Neural progenitor cell (in vitro differentiated cells): ENCODE measurements at regions not wholly inside any gene's neighbourhood (a gene's known extent, or its start where the extent isn't known, plus 50 kb on each side); places are given as distances from the start of the nearest gene placed in this dataset.

Experiments
- DNase-seq: peaks from one replicate; pipeline ENCODE4 v3.0.0-alpha.2; 2016; ENCODE audit warnings: low spot score
- H2AFZ ChIP-seq: fragments of 200-600 bp; sonication (generic); replicated peaks from 2 replicates; pipeline ENCODE4 v1.6.1; 2016; ENCODE audit warnings: antibody characterized with exemption
- H3F3A ChIP-seq: fragments of 200-600 bp; sonication (generic); 2 replicates; pipeline ENCODE4 v1.6.1; 2016; ENCODE audit warnings: antibody characterized with exemption, low read depth
- H3K27ac ChIP-seq: fragments of 200-600 bp; sonication (generic); 2 replicates; pipeline ENCODE4 v1.5.1; 2016; ENCODE audit warnings: mild to moderate bottlenecking
- H3K27me3 ChIP-seq: fragments of 200-600 bp; sonication (generic); 2 replicates; pipeline ENCODE4 v1.6.1; 2016; ENCODE audit warnings: mild to moderate bottlenecking, moderate library complexity
- H3K36me3 ChIP-seq: fragments of 200-600 bp; sonication (generic); 2 replicates; pipeline ENCODE4 v1.5.1; 2016
- H3K4me1 ChIP-seq: fragments of 200-600 bp; sonication (generic); 2 replicates; pipeline ENCODE4 v1.6.1; 2016; ENCODE audit warnings: mixed run types
- H3K4me2 ChIP-seq: fragments of 200-600 bp; sonication (generic); 2 replicates; pipeline ENCODE4 v1.6.1; 2016
- H3K4me3 ChIP-seq: fragments of 200-600 bp; sonication (generic); 2 replicates; pipeline ENCODE4 v1.5.1; 2016
- H3K79me2 ChIP-seq: fragments of 200-600 bp; sonication (generic); 2 replicates; pipeline ENCODE4 v1.6.1; 2016; ENCODE audit warnings: low read depth
- H3K9ac ChIP-seq: fragments of 200-600 bp; sonication (generic); 2 replicates; pipeline ENCODE4 v1.6.1; 2016
- H3K9me3 ChIP-seq: fragments of 200-600 bp; sonication (generic); 2 replicates; pipeline ENCODE4 v1.5.1; 2016; ENCODE audit warnings: low read depth
- H4K20me1 ChIP-seq: fragments of 200-600 bp; sonication (generic); 2 replicates; pipeline ENCODE4 v1.6.1; 2016; ENCODE audit warnings: low read depth
- H3K27ac Mint-ChIP-seq: 3 replicates; pipeline ENCODE4 v1.8.0; 2021; ENCODE audit warnings: mixed read lengths
- H3K27me3 Mint-ChIP-seq: 2 replicates; pipeline ENCODE4 v1.8.0; 2022; ENCODE audit warnings: low read depth, mild to moderate bottlenecking, inconsistent platforms, moderate library complexity, mixed read lengths; ENCODE audit not compliant: insufficient read depth
- H3K36me3 Mint-ChIP-seq: 3 replicates; pipeline ENCODE4 v1.8.0; 2021; ENCODE audit warnings: mixed read lengths
- H3K4me1 Mint-ChIP-seq: 3 replicates; pipeline ENCODE4 v1.8.0; 2021; ENCODE audit warnings: mixed read lengths
- H3K4me3 Mint-ChIP-seq: 3 replicates; pipeline ENCODE4 v1.8.0; 2021; ENCODE audit warnings: mild to moderate bottlenecking, moderate library complexity, mixed read lengths
- H3K9me3 Mint-ChIP-seq: 3 replicates; pipeline ENCODE4 v1.8.0; 2020; ENCODE audit warnings: mixed read lengths
- EZH2 ChIP-seq: fragments of 200-600 bp; sonication (generic); IDR thresholded peaks from 2 replicates; pipeline ENCODE4 v1.6.1; 2017; ENCODE audit warnings: antibody characterized with exemption, mild to moderate bottlenecking, moderate library complexity
- EZH2phosphoT487 ChIP-seq: fragments of 200-600 bp; sonication (generic); IDR thresholded peaks from 2 replicates; pipeline ENCODE4 v1.6.1; 2017; ENCODE audit warnings: antibody characterized with exemption
- TF ChIP-seq, protein P1 (sequence below): fragments of 200-600 bp; sonication (generic); IDR thresholded peaks from 2 replicates; pipeline ENCODE4 v1.5.1; 2017; ENCODE audit warnings: antibody characterized with exemption, mild to moderate bottlenecking

DNA sequence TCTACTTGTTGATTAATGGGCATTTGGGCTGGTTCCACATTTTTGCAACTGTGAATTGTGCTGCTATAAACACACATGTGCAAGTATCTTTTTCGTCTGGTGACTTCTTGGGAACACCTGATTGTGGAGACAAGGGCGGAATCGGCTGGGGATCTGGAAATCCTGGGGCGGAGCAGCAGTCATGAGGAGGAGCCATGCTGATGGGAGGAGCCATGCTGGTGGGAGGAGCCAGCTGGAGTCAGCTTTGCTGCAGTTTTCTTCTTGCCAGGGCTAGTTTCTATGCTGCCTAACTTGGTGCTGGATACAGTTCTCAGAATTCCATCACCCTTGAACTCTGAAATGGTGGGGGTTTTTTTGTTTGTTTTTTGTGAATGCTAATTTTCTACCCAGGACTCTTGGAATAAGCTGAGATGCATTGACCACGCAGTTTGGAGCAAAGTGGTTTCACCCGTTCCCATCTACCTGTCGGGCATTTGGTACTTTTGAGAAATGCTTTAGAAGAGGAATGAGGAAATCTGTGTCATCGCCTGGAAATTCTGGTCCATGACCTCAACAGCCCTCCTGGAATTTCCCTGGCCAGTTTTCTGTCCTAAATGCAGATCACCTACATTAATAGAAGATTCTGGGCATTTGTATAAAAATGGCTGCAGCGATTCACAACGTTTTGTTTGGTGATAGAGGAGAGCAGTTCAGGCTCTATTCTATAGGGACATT is 217.4 kb upstream of the ZFHX3 start:
- no peak overlapping the region for H3K27ac ChIP-seq
- H3K4me2 ChIP-seq: no peak overlapping the region
- H3K4me1 ChIP-seq: peaks cover 13% of the 10 kb centered on the region
- H3K9me3 ChIP-seq: no peaks in the 10 kb centered on the region
- no peak overlapping the region for H3K9ac ChIP-seq
- peaks cover 10% of the 10 kb centered on the region for H3F3A ChIP-seq
- Mint-ChIP-seq H3K4me1 (peaks cover 5% of the 10 kb centered on the region), H3K27me3 (peaks cover 4% of the 10 kb centered on the region), H3K4me3 (no peak overlapping the region), H3K27ac (no peak overlapping the region), H3K36me3 (no peaks in the 10 kb centered on the region), H3K9me3 (peaks cover 5% of the 10 kb centered on the region)
- no peak overlapping the region for H3K4me3 ChIP-seq
- no peaks in the 10 kb centered on the region for H3K79me2 ChIP-seq
- H4K20me1 ChIP-seq: no peaks in the 10 kb centered on the region
- no peaks in the 10 kb centered on the region for H3K36me3 ChIP-seq
- H3K27me3 ChIP-seq: no peaks in the 10 kb centered on the region
- TF ChIP-seq, protein P1, sequence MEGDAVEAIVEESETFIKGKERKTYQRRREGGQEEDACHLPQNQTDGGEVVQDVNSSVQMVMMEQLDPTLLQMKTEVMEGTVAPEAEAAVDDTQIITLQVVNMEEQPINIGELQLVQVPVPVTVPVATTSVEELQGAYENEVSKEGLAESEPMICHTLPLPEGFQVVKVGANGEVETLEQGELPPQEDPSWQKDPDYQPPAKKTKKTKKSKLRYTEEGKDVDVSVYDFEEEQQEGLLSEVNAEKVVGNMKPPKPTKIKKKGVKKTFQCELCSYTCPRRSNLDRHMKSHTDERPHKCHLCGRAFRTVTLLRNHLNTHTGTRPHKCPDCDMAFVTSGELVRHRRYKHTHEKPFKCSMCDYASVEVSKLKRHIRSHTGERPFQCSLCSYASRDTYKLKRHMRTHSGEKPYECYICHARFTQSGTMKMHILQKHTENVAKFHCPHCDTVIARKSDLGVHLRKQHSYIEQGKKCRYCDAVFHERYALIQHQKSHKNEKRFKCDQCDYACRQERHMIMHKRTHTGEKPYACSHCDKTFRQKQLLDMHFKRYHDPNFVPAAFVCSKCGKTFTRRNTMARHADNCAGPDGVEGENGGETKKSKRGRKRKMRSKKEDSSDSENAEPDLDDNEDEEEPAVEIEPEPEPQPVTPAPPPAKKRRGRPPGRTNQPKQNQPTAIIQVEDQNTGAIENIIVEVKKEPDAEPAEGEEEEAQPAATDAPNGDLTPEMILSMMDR: no peak
- TF ChIP-seq EZH2 (no peak), EZH2phosphoT487 (no peak)
- no peak for DNase-seq
- H2AFZ ChIP-seq: no peak overlapping the region

DNA sequence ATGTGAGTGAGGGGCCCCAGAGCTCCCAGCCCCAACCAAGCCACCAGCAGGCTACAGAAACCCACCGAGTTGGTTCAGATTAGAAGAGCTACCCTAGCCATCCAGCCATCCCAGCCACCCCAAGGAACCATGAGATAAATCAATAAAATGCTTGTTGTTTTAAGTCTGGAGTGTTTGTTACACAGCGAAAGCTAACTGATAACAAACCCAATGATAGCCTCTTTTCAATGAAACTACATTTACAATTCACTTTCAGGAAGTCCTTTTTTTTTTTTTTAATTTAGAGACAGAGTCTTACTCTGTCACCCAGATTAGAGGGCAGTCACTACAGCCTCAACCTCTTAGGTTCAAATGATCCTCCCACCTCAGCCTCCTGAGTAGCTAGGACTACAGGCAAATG is 215.0 kb upstream of the ZFHX3 start:
- no peak overlapping the region for H3K27ac Mint-ChIP-seq
- Histone ChIP-seq H4K20me1 (no peaks in the 10 kb centered on the region), H3K9me3 (no peaks in the 10 kb centered on the region), H3K4me2 (no peak overlapping the region), H3F3A (peaks cover 3% of the 10 kb centered on the region), H3K4me1 (no peaks in the 10 kb centered on the region), H3K36me3 (no peaks in the 10 kb centered on the region), H3K79me2 (no peaks in the 10 kb centered on the region), H3K27ac (no peak overlapping the region), H2AFZ (no peak overlapping the region), H3K27me3 (no peaks in the 10 kb centered on the region), H3K4me3 (no peak overlapping the region), H3K9ac (no peak overlapping the region)
- H3K4me3 Mint-ChIP-seq: no peak overlapping the region
- H3K27me3 Mint-ChIP-seq: peaks cover 4% of the 10 kb centered on the region
- H3K9me3 Mint-ChIP-seq: peaks cover 5% of the 10 kb centered on the region
- TF ChIP-seq EZH2phosphoT487 (no peak), EZH2 (no peak)
- TF ChIP-seq, protein P1: no peak
- H3K4me1 Mint-ChIP-seq: no peaks in the 10 kb centered on the region
- no peak for DNase-seq
- H3K36me3 Mint-ChIP-seq: no peaks in the 10 kb centered on the region

DNA sequence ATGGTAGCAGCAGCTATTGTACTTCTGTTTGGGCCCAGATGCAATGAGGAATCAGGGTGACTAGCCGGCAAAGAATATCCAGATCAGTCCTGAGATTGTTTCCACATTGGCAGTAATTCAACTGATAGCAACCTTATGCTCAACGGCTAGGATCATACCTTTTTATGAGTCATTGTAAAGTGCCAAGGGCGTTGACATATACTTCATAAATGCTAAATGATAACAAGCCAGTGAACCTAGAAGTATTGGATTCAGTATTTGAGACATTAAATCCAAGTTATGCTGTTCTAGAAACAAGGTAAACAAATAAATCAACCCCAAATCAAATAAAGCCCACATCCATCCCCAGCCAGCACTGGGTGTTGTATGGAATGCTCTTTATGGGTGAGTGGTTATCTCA is 207.1 kb upstream of the ZFHX3 start:
- no peak overlapping the region for H3K9ac ChIP-seq
- no peak overlapping the region for H3K4me2 ChIP-seq
- H3K4me3 ChIP-seq: no peak overlapping the region
- no peaks in the 10 kb centered on the region for H3F3A ChIP-seq
- no peak overlapping the region for H3K27ac Mint-ChIP-seq
- no peaks in the 10 kb centered on the region for H3K4me1 ChIP-seq
- peaks cover 5% of the 10 kb centered on the region for H3K9me3 Mint-ChIP-seq
- no peak overlapping the region for H3K27ac ChIP-seq
- no peaks in the 10 kb centered on the region for H4K20me1 ChIP-seq
- H3K27me3 ChIP-seq: no peaks in the 10 kb centered on the region
- no peaks in the 10 kb centered on the region for H3K36me3 Mint-ChIP-seq
- H3K4me1 Mint-ChIP-seq: peaks cover 4% of the 10 kb centered on the region
- H3K9me3 ChIP-seq: no peaks in the 10 kb centered on the region
- no peaks in the 10 kb centered on the region for H3K79me2 ChIP-seq
- H3K36me3 ChIP-seq: no peaks in the 10 kb centered on the region
- H3K4me3 Mint-ChIP-seq: no peak overlapping the region
- DNase-seq: no peak
- TF ChIP-seq EZH2 (no peak), EZH2phosphoT487 (no peak)
- TF ChIP-seq, protein P1: no peak
- peaks cover 6% of the 10 kb centered on the region for H3K27me3 Mint-ChIP-seq
- no peak overlapping the region for H2AFZ ChIP-seq
